ENCODE measurements at regions not wholly inside any gene's neighbourhood (a gene's known extent, or its start where the extent isn't known, plus 50 kb on each side); places are given as distances from the start of the nearest gene placed in this dataset.

DNA sequence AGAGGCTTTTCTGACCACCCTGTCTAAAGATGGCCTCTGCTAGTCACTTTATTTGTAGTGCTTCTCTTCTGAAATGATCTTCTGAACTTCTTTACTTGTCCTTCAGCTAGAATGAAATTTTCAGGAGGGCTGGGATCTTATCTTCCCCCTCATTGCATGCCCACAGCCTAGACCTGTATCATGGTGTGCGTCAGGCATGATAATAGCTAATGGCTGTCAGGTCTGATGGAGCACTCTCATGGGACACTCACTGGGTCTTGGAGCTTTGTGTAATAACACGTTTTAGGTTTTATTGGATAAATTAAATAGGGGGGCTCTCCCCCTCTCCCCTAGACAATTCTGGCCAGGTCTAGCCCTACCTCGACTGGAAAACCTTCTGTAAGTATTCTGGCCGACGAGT is 97.1 kb upstream of the NRXN3 start:
- H3K9ac ChIP-seq (ENCODE audit: insufficient read depth, low read depth, low read length): no peak overlapping the region
- H4K20me1 ChIP-seq (ENCODE audit: insufficient read depth, low read length): no peaks in the 10 kb centered on the region
- ATAC-seq (no peak), DNase-seq (ENCODE audit: low spot score) (no peak), FAIRE-seq (no peak)
- H3K4me1 ChIP-seq (ENCODE audit: insufficient read depth, low read length): no peaks in the 10 kb centered on the region
- ChIA-PET POLR2A (no interaction called here), CTCF (ENCODE audit: low intra/inter-chr PET ratio, low total read pairs) (no interaction called here)
- TF ChIP-seq, protein P1, sequence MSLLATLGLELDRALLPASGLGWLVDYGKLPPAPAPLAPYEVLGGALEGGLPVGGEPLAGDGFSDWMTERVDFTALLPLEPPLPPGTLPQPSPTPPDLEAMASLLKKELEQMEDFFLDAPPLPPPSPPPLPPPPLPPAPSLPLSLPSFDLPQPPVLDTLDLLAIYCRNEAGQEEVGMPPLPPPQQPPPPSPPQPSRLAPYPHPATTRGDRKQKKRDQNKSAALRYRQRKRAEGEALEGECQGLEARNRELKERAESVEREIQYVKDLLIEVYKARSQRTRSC (CRISPR knock-in tag; IDR thresholded peaks at IDR 0.05; ENCODE audit: low read depth): no peak
- TF ChIP-seq, protein P2, sequence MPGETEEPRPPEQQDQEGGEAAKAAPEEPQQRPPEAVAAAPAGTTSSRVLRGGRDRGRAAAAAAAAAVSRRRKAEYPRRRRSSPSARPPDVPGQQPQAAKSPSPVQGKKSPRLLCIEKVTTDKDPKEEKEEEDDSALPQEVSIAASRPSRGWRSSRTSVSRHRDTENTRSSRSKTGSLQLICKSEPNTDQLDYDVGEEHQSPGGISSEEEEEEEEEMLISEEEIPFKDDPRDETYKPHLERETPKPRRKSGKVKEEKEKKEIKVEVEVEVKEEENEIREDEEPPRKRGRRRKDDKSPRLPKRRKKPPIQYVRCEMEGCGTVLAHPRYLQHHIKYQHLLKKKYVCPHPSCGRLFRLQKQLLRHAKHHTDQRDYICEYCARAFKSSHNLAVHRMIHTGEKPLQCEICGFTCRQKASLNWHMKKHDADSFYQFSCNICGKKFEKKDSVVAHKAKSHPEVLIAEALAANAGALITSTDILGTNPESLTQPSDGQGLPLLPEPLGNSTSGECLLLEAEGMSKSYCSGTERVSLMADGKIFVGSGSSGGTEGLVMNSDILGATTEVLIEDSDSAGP (CRISPR knock-in tag; IDR thresholded peaks at IDR 0.05; ENCODE audit: borderline replicate concordance): no peak
- no peak for TF ChIP-seq ETS1 (CRISPR knock-in tag; IDR thresholded peaks at IDR 0.05)
- TF ChIP-seq CHCHD3 (CRISPR knock-in tag; IDR thresholded peaks at IDR 0.05): no peak
- no peak for TF ChIP-seq ZNF274 (CRISPR knock-in tag; IDR thresholded peaks at IDR 0.05)
- TF ChIP-seq MAFK (conservative IDR thresholded peaks at IDR 0.05 in 1 of 2, IDR thresholded peaks at IDR 0.05 in 1 of 2; ENCODE audit: low read length in 2 of 2): no peak
- no peak for TF ChIP-seq ZNF292 (CRISPR knock-in tag; IDR thresholded peaks at IDR 0.05; ENCODE audit: borderline replicate concordance, low read depth)
- WGBS (ENCODE audit: low lambda C conversion rate): 1% methylated on average over 5 of the region's 5 CpGs
- no peaks in the 10 kb centered on the region for H3K9me3 ChIP-seq (ENCODE audit: low read length)
- H3K27ac ChIP-seq (ENCODE audit: extremely low read length, insufficient read depth, low read length): no peak overlapping the region
- no peaks in the 10 kb centered on the region for H3K36me3 ChIP-seq (replicated peaks in 1 of 2; ENCODE audit: control insufficient read depth in 1 of 2, insufficient read depth in 2 of 2, low read length in 2 of 2)
- H2AFZ ChIP-seq (ENCODE audit: low read length): no peak overlapping the region
- in situ Hi-C loops (cut with HindIII; ENCODE audit: extremely low pct_ligation_motif_present, low pct_unique_long_range_greater_than_20kb) (no loop called here), intact Hi-C loops (cut with micrococcal nuclease; ENCODE audit: unreplicated experiment) (no loop called here)
- no peak overlapping the region for H3K4me2 ChIP-seq (ENCODE audit: low read depth, low read length)
- no TSS peak for BruUV-seq (replicated peaks)
- H3K4me3 ChIP-seq (replicated peaks in 1 of 3; ENCODE audit: insufficient read depth in 1 of 3, low read depth in 2 of 3, low read length in 3 of 3): no peak overlapping the region
- H3K79me2 ChIP-seq (ENCODE audit: insufficient read depth, low read length): no peaks in the 10 kb centered on the region
- H3K27me3 ChIP-seq (ENCODE audit: control insufficient read depth in 1 of 2, insufficient read depth in 2 of 2, low read length in 2 of 2): no peaks in the 10 kb centered on the region

Data from HepG2 (cell line).